Fibroblast of skin of abdomen (primary cell): ENCODE measurements at regions not wholly inside any gene's neighbourhood (a gene's known extent, or its start where the extent isn't known, plus 50 kb on each side); places are given as distances from the start of the nearest gene placed in this dataset.

Experiments used
- DNase-seq: peaks from one replicate; pipeline ENCODE4 v3.0.0-alpha.2; 2013

DNA sequence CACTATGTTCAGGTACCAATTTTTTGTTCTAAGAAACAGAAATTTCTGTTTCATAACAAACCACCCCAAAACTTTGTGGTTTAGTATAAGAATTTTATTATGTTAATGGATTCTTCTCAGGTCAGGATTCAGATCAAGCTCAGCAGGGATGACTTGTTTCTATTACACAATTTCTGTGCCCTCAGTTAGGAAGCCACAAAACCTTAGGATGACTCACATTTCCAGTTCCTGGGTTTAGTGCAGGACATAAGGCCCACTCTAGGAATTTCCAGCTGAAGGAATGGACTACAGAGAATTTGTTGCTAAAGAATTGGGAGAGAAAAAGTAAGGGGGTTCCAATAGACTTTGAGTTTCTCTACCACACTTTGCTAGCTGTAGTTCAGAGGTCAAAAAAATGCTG, 629.3 kb downstream of the ANXA1 start:
- DNase-seq = peak; percentile 34

GRCh38 chr9:73782166-73782565, 630.5 kb downstream of the ANXA1 start:
- no peak for DNase-seq

DNA sequence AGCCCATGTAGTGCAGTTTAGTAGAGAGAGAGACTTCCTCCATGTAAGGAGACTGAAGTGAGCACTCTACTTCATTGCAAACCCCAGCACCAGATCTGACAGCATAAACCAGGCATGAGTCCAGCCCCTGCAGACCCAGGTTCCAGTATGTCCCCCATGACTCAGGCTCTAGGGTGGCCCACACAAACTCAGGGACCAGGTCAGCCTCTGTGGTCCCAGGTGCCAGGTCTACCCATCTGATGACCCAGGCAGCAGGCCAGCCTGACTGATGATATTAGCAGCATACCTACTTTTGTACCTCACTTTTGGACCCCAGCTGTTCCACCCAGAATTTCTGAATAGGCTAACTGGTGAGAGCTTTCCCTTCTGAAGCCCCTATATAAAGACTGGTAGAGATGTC, 647.8 kb downstream of the ANXA1 start:
- no peak for DNase-seq

GRCh38 chr9:73805111-73805510, 653.4 kb downstream of the ANXA1 start:
- DNase-seq = peak; percentile 3

DNA sequence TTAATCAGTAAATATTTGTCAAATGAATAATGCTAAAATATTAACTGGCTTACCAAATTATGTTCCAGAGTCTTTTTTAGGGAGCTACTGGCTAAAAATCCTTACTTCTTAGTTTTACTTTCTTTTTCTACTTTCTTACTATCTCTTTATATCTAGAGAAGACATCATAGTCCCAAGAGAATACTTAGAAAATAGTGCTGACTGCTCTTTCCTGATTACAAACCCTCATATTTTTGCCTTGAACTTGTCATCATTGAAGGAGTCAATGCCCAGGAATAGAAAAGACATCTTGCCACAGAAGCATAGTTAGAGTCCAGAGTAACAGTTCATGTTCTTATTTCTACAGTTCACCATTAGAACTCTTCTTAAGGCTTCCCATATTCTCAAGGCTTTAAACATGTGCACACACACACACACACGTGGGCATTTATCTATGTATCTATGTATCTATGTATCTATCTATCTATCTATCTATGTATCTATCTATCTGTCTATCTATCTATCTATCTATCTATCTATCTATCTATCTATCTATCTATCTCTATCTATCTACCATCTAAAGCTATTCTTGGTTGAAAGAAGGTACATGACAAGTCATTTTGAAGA, 654.3 kb downstream of the ANXA1 start:
- DNase-seq = no peak

DNA sequence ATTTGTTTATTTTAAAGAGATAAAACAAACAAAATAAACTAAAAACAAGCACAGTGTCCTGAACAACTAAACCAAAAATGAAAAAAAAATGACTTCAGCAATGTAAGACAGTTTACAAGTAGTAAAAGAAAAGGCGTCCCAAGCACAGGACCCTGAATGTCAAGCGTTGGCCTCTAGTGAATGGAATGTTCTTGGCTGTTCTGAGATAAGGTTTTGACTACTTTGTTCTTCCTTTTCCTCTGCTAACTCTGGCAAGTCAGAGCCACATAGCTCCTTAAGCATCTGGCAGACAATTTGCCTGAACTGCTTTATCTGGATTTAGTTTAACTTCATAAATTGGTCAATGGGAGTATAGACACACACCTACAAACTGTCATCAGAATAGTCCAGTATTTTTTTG, 655.2 kb downstream of the ANXA1 start:
- no peak for DNase-seq

GRCh38 chr9:73807952-73808351, 656.3 kb downstream of the ANXA1 start:
- DNase-seq = no peak

DNA sequence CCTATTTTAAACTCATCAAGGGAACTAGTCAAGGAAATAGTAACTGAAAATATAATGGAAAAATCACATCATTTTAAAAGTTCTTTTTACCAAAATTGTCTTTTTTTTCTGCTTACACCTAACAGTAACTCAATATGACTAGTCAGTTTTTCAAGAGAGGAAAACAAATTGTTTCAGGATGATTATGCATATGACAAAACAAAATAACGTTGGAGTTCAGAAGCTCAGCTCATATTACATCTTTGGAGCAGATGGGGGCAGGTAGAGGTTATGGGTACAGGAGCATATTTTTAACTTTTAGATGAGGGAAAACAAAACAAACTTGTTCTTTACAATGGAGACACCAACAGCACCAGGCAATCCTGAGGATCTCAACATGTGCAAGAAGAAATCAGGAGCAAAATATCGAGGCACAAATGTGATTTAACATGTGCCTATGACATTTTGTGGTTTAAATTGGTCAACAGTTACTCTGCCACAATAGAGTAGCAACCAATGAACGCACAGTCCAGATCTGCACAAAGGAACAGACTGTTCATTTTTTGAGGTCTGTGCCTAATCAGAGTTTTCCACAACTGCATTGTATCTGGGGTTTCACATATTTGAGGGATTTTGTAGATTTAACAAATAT, 659.0 kb downstream of the ANXA1 start:
- no peak for DNase-seq

- DNase-seq = no peak
Observed at GRCh38 chr9:73813546-73813945, 661.9 kb downstream of the ANXA1 start.

DNA sequence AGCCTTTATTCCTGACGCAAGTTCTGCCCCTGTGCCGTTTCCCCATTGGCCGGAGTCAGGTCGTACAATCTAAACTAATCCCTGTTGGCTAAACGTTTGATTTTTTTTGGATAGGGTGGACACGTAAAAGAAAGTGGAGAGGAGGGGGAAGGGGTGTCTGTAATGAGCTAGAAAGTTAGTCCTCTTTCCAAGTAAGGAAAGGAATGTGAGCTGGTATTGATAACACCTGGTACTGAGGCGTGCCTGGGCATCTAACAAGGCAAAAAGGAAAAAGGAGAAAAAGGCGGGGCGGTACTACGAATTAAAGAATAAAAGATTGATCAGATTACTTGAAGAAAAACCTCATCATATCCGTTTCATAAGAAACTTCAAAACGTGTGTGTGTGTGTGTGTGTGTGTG, 665.2 kb downstream of the ANXA1 start:
- no peak for DNase-seq

DNA sequence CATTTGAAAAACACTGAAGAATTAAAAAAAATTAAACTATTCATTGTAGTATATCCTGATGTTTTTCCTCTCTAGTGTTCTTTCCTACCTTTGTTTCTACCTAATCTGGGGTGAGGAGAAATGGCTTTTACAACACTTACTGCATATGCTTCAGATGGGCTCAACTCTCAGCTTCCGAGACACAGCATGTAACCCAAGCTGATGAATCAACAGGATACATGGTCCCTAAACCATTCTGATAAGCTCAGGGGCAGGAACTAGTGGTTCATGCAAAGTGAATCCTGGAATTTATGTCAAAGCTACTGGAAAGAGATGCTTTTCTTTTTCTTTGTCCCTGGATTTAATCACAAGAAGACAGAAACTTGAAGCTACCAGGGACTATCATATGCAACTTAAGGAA, 672.5 kb upstream of the RORB start:
- DNase-seq = no peak

DNA sequence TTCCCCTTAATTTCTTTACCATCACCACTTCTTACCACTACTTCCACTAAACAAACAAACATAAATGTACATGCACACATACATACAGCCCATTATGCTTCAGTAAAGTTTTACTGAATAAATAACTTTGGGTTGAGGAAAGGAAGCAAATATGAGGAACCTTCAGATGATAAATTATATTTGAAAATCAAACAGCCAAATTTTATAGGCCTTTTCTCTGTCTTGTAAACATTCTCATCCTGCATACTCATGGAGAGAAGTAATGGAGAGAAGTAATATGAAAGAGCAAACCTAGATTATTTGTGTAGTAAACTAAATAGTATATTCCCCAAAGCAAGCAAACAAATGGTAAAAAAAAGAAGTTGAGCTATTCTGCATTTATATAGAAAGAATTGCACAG, 658.3 kb upstream of the RORB start:
- no peak for DNase-seq

DNA sequence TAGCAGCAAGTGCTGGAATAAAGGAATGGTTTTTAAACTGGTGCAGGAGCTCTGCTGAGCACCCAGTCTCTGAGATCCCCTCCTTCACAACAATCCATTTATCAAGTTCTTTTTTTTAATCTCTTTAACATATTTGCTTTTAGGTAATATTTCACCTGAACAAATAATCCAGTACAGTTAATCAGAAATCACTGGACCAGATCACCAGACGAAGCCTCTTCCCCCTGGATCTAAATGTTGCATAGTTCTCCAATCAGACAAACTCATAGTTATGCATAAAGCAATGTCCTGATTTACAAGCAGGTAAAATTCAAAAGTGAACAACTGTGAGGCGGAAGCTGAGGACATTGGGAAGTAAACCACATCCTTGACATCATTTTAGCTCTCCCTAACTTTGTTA, 657.7 kb upstream of the RORB start:
- no peak for DNase-seq

- DNase-seq = no peak
Observed at GRCh38 chr9:73841018-73841417, 656.1 kb upstream of the RORB start.

- no peak for DNase-seq
Observed at GRCh38 chr9:73844135-73844534, 653.0 kb upstream of the RORB start.

DNA sequence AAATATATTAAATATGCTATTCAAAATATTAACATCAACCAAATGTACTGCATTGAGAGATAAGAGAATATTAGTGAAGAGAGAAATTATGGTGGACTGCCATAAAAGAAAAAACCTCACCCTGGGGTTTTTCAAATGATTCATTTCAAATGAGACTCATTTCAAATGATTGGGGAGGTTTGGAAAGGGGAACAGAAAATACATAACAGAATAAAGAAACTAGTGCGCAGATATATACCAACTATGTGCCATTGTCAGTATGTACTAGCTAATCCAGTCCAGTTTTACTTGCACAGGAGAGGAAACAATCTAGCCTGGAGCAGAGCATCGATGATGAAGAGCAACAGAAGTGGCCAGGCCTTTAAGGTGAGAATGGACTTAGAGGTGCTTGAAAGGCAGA, 651.6 kb upstream of the RORB start:
- no peak for DNase-seq

GRCh38 chr9:73845954-73846690, 651.0 kb upstream of the RORB start:
- no peak for DNase-seq

- no peak for DNase-seq
Observed at GRCh38 chr9:73847536-73847935, 649.6 kb upstream of the RORB start.

DNA sequence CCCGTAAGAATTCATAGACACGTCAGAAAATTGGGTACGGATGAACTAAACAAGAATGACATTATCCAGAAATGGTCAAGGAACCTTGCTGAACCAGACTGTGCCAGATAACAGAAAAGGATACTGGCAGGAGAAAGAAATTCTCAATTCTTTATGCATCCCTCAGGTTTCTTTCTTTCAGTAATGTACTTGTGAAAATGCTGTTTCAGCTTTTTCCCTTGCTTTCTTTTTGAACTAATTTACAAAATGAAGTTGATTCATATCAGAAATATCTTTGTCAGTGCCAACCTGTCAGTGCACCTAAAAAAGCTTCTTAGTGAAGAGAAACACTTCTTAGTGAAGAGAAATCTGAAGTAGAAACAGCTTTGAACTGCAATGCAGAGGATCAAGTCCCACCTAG, 643.6 kb upstream of the RORB start:
- no peak for DNase-seq

- DNase-seq = no peak
Observed at GRCh38 chr9:73855206-73855605, 641.9 kb upstream of the RORB start.

DNA sequence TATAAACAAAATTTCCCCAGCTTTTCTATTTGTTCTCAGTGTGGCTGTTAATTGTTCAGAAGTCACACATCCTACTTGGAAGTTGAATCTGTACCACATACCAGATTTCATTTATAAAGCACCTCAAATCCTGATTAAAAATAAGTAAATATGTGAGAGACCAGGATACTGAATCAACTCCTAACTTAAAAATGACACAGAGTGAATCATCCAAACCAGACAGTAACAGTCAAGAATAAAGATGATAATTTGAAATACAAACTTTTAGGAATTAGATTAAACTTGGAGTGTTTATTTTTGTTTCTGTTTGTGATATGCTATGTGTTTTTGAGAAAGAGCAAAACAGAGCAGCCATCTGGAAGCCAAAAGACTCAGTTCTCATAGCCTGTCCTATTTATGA, 633.2 kb upstream of the RORB start:
- DNase-seq = no peak

DNA sequence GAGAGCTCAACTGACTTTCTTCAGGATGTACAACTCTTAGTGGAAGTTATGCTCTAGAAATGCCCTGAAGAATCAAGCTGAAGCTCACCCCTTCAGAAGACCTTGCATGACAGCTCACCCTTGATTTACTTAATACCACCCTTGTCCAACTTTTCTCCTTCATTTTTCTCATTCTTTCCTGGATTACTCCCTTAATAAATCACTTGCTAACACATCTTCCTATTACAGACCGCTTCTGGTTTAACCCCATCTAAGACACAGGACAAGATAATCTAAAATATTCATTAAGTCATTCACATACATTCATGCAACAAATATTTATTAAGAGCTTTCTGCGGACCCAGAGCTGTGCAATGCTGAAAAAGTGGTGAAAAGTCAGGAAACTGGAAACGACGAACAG, 630.7 kb upstream of the RORB start:
- DNase-seq = no peak

DNA sequence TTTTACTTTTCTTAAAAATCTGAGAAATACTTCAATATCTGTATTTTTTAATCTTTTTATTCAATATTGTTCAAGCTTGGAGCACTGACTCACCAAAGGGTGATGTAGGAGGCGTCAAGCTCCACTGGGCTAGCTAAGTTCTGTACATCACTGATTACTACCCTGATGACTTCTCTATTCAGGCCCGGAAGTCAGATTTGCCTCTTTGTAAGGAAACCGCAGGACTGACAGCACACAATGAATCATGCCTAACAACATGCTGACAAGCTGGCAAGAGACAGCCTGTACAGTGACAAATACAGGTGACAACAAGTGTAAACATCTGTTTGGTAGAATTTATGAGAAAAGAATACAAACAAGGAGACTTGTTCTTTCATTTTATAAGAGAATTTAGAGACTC, 627.9 kb upstream of the RORB start:
- no peak for DNase-seq

- no peak for DNase-seq
Observed at GRCh38 chr9:73871636-73872035, 625.5 kb upstream of the RORB start.
